WTC11 (cell line): ENCODE measurements at regions not wholly inside any gene's neighbourhood (a gene's known extent, or its start where the extent isn't known, plus 50 kb on each side); places are given as distances from the start of the nearest gene placed in this dataset.

Experiments used
- ATAC-seq: fragments of 200-7000 bp; cut with Tn5 transposase; 2 replicates; pipeline ENCODE4 v1.10.0; 2021; ENCODE audit warnings: mild to moderate bottlenecking, moderate library complexity
- CTCF ChIA-PET: fragments of 300-600 bp; sonication (Branson Sonifier 250); formaldehyde crosslinking; loops from one replicate; lab custom pipeline; 2021; ENCODE audit warnings: antibody characterized with exemption; lab: Charles Lee
- POLR2A ChIA-PET: fragments of 350-600 bp; sonication (Branson Sonifier 250); formaldehyde crosslinking; loops from one replicate; lab custom pipeline; 2021; ENCODE audit warnings: antibody characterized with exemption; lab: Charles Lee
- DNase-seq: peaks from one replicate; pipeline ENCODE4 v3.0.0; 2021; ENCODE audit warnings: low spot score
- H3K27ac Mint-ChIP-seq: 2 replicates; pipeline ENCODE4 v1.8.0; 2021; ENCODE audit warnings: mixed read lengths
- H3K27me3 Mint-ChIP-seq: 2 replicates; pipeline ENCODE4 v1.8.0; 2021; ENCODE audit warnings: low read depth, mild to moderate bottlenecking, moderate library complexity, mixed read lengths
- H3K36me3 Mint-ChIP-seq: 2 replicates; pipeline ENCODE4 v1.8.0; 2021; ENCODE audit warnings: mixed read lengths
- H3K4me1 Mint-ChIP-seq: 2 replicates; pipeline ENCODE4 v1.8.0; 2022; ENCODE audit warnings: mixed read lengths
- H3K4me3 Mint-ChIP-seq: 2 replicates; pipeline ENCODE4 v1.8.0; 2021; ENCODE audit warnings: mild to moderate bottlenecking, moderate library complexity, mixed read lengths
- H3K9me3 Mint-ChIP-seq: 2 replicates; pipeline ENCODE4 v1.8.0; 2021; ENCODE audit warnings: mixed read lengths
- EMX1 ChIP-seq: fragments of 250-450 bp; sonication (Bioruptor Pico); IDR thresholded peaks from 2 replicates; pipeline ENCODE4 v1.8.0; 2021; ENCODE audit warnings: mild to moderate bottlenecking
- ESRRA ChIP-seq: sonication (generic); formaldehyde crosslinking; IDR thresholded peaks from 2 replicates; pipeline ENCODE4 v1.8.1; 2022; ENCODE audit warnings: mild to moderate bottlenecking, missing genetic modification reagents, borderline replicate concordance
- ETV6 ChIP-seq: sonication (generic); formaldehyde crosslinking; IDR thresholded peaks from 2 replicates; pipeline ENCODE4 v1.8.1; 2022; ENCODE audit warnings: mild to moderate bottlenecking, missing genetic modification reagents
- GABPB1 ChIP-seq: sonication (generic); formaldehyde crosslinking; IDR thresholded peaks from 2 replicates; pipeline ENCODE4 v1.8.1; 2023; ENCODE audit warnings: mild to moderate bottlenecking, missing genetic modification reagents
- GRHL2 ChIP-seq: fragments of 250-450 bp; sonication (Bioruptor Pico); IDR thresholded peaks from 2 replicates; pipeline ENCODE4 v1.8.0; 2022; ENCODE audit warnings: mild to moderate bottlenecking, moderate library complexity; ENCODE audit not compliant: insufficient replicate concordance, severe bottlenecking
- KAT7 ChIP-seq: sonication (generic); formaldehyde crosslinking; IDR thresholded peaks from 2 replicates; pipeline ENCODE4 v1.8.1; 2023; ENCODE audit warnings: missing genetic modification reagents, mild to moderate bottlenecking, borderline replicate concordance
- NFYB ChIP-seq: sonication (generic); formaldehyde crosslinking; conservative IDR thresholded peaks from 2 replicates; pipeline ENCODE4 v1.8.0; 2022; ENCODE audit warnings: low read depth, missing genetic modification reagents
- ZNF232 ChIP-seq: sonication (generic); formaldehyde crosslinking; IDR thresholded peaks from 2 replicates; pipeline ENCODE4 v1.8.0; 2022; ENCODE audit warnings: mild to moderate bottlenecking, missing genetic modification reagents
- ZNF317 ChIP-seq: sonication (generic); formaldehyde crosslinking; IDR thresholded peaks from 2 replicates; pipeline ENCODE4 v1.8.1; 2023; ENCODE audit warnings: low read depth, mild to moderate bottlenecking, moderate library complexity, missing genetic modification reagents, borderline replicate concordance
- TF ChIP-seq, protein P1 (sequence below): sonication (generic); formaldehyde crosslinking; IDR thresholded peaks from 2 replicates; pipeline ENCODE4 v1.8.1; 2022; ENCODE audit warnings: low read depth, mild to moderate bottlenecking, moderate library complexity, missing genetic modification reagents, borderline replicate concordance
- TF ChIP-seq, protein P2 (sequence below): sonication (generic); formaldehyde crosslinking; IDR thresholded peaks from 2 replicates; pipeline ENCODE4 v1.8.1; 2023; ENCODE audit warnings: mild to moderate bottlenecking, missing genetic modification reagents
- TF ChIP-seq, protein P3 (sequence below): sonication (generic); formaldehyde crosslinking; IDR thresholded peaks from 2 replicates; pipeline ENCODE4 v1.8.1; 2022; ENCODE audit warnings: missing genetic modification reagents, borderline replicate concordance
- TF ChIP-seq, protein P4 (sequence below): sonication (generic); formaldehyde crosslinking; IDR thresholded peaks from 2 replicates; pipeline ENCODE4 v1.8.0; 2022; ENCODE audit warnings: mild to moderate bottlenecking, missing genetic modification reagents
- TF ChIP-seq, protein P5 (sequence below): sonication (generic); formaldehyde crosslinking; conservative IDR thresholded peaks from 2 replicates; pipeline ENCODE4 v1.8.1; 2022; ENCODE audit warnings: mild to moderate bottlenecking, missing genetic modification reagents
- TF ChIP-seq, protein P6 (sequence below): sonication (generic); formaldehyde crosslinking; IDR thresholded peaks from 2 replicates; pipeline ENCODE4 v1.8.0; 2023; ENCODE audit warnings: mild to moderate bottlenecking, missing genetic modification reagents
- TF ChIP-seq, protein P7 (sequence below): sonication (generic); formaldehyde crosslinking; IDR thresholded peaks from 2 replicates; pipeline ENCODE4 v1.8.1; 2023; ENCODE audit warnings: mild to moderate bottlenecking, missing genetic modification reagents, moderate library complexity

DNA sequence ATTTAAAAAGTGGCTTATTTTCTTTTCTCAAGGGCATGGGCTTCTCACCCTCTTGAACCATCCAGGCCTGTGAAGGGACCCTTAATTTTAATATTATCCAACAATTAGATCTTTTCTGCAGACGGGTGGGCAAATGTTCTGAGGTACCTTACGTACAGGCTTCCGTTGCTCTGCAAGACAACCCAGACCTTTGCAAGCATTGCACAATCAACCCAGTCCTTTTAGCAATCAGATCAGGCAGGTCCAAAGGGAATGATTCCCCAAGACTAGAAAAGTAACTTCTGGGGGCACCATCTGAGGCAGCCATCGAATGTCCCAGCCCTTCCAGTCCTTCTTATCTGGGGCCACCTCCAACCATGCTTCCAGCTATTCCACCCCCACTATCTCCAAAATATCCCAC is 67.3 kb upstream of the TACR3 start:
- DNase-seq (no peak), ATAC-seq (no peak)
- TF ChIP-seq, protein P1, sequence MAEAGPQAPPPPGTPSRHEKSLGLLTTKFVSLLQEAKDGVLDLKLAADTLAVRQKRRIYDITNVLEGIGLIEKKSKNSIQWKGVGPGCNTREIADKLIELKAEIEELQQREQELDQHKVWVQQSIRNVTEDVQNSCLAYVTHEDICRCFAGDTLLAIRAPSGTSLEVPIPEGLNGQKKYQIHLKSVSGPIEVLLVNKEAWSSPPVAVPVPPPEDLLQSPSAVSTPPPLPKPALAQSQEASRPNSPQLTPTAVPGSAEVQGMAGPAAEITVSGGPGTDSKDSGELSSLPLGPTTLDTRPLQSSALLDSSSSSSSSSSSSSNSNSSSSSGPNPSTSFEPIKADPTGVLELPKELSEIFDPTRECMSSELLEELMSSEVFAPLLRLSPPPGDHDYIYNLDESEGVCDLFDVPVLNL (CRISPR knock-in tag), result no peak
- TF ChIP-seq ZNF232 (CRISPR knock-in tag), result no peak
- TF ChIP-seq, protein P2, sequence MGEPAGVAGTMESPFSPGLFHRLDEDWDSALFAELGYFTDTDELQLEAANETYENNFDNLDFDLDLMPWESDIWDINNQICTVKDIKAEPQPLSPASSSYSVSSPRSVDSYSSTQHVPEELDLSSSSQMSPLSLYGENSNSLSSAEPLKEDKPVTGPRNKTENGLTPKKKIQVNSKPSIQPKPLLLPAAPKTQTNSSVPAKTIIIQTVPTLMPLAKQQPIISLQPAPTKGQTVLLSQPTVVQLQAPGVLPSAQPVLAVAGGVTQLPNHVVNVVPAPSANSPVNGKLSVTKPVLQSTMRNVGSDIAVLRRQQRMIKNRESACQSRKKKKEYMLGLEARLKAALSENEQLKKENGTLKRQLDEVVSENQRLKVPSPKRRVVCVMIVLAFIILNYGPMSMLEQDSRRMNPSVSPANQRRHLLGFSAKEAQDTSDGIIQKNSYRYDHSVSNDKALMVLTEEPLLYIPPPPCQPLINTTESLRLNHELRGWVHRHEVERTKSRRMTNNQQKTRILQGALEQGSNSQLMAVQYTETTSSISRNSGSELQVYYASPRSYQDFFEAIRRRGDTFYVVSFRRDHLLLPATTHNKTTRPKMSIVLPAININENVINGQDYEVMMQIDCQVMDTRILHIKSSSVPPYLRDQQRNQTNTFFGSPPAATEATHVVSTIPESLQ (CRISPR knock-in tag), result no peak
- no peak for TF ChIP-seq GABPB1
- TF ChIP-seq, protein P3, sequence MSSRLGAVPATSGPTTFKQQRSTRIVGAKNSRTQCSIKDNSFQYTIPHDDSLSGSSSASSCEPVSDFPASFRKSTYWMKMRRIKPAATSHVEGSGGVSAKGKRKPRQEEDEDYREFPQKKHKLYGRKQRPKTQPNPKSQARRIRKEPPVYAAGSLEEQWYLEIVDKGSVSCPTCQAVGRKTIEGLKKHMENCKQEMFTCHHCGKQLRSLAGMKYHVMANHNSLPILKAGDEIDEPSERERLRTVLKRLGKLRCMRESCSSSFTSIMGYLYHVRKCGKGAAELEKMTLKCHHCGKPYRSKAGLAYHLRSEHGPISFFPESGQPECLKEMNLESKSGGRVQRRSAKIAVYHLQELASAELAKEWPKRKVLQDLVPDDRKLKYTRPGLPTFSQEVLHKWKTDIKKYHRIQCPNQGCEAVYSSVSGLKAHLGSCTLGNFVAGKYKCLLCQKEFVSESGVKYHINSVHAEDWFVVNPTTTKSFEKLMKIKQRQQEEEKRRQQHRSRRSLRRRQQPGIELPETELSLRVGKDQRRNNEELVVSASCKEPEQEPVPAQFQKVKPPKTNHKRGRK, result no peak
- peaks cover 36% of the 10 kb centered on the region for H3K9me3 Mint-ChIP-seq
- ChIA-PET POLR2A (no interaction called here), CTCF (interaction anchor here (1.6 kb wide), 1 partner anchor 582 kb away, joined by 6 read pairs; no protein-coding TSS in a partner anchor)
- no peaks in the 10 kb centered on the region for H3K27me3 Mint-ChIP-seq
- H3K27ac Mint-ChIP-seq, result no peak overlapping the region
- H3K36me3 Mint-ChIP-seq, result peaks cover 34% of the 10 kb centered on the region
- H3K4me1 Mint-ChIP-seq, result 0 out of 2 replicates have a peak, but pooled peaks cover 3% of the 10 kb centered on the region
- H3K4me3 Mint-ChIP-seq, result no peak overlapping the region

DNA sequence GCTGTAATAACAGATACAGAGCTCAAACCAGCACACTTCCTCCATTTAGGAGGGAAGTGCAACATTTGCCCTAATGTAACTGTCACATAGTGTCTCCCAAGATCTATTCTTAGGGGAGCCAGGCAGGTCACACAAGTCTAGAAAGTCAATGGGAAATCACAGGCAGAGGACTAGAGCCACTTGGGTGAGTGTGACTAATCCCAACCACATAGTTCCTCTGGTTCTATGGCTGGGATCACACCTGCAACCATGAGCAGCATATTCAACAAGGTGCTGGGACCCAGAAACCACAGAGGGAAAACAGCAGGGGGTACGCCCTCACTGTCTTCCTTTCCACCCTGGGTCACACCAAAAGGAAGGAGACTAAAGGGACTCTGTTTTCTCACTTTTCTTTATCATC is 66.8 kb upstream of the TACR3 start:
- H3K27me3 Mint-ChIP-seq, result no peaks in the 10 kb centered on the region
- DNase-seq, result no peak
- ChIA-PET POLR2A (no interaction called here), CTCF (interaction anchor here (0.7 to 1.6 kb wide), 5 partner anchors 67 to 687 kb away, joined by 3 to 6 read pairs (median 5); partner anchors contain the start of genes BDH2 and TACR3)
- peaks cover 29% of the 10 kb centered on the region for H3K36me3 Mint-ChIP-seq
- H3K4me3 Mint-ChIP-seq, result no peak overlapping the region
- H3K4me1 Mint-ChIP-seq, result 0 out of 2 replicates have a peak, but pooled peaks cover 3% of the 10 kb centered on the region
- H3K27ac Mint-ChIP-seq, result no peak overlapping the region
- no peak for ATAC-seq
- TF ChIP-seq NFYB (CRISPR knock-in tag) (no peak), KAT7 (no peak), EMX1 (CRISPR knock-in tag) (no peak), ETV6 (CRISPR knock-in tag) (no peak), ZNF317 (CRISPR knock-in tag) (no peak), ESRRA (CRISPR knock-in tag) (no peak), GRHL2 (no peak)
- TF ChIP-seq, protein P4, sequence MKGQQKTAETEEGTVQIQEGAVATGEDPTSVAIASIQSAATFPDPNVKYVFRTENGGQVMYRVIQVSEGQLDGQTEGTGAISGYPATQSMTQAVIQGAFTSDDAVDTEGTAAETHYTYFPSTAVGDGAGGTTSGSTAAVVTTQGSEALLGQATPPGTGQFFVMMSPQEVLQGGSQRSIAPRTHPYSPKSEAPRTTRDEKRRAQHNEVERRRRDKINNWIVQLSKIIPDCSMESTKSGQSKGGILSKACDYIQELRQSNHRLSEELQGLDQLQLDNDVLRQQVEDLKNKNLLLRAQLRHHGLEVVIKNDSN (CRISPR knock-in tag), result no peak
- TF ChIP-seq, protein P5, sequence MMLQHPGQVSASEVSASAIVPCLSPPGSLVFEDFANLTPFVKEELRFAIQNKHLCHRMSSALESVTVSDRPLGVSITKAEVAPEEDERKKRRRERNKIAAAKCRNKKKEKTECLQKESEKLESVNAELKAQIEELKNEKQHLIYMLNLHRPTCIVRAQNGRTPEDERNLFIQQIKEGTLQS (CRISPR knock-in tag), result no peak
- TF ChIP-seq, protein P6, sequence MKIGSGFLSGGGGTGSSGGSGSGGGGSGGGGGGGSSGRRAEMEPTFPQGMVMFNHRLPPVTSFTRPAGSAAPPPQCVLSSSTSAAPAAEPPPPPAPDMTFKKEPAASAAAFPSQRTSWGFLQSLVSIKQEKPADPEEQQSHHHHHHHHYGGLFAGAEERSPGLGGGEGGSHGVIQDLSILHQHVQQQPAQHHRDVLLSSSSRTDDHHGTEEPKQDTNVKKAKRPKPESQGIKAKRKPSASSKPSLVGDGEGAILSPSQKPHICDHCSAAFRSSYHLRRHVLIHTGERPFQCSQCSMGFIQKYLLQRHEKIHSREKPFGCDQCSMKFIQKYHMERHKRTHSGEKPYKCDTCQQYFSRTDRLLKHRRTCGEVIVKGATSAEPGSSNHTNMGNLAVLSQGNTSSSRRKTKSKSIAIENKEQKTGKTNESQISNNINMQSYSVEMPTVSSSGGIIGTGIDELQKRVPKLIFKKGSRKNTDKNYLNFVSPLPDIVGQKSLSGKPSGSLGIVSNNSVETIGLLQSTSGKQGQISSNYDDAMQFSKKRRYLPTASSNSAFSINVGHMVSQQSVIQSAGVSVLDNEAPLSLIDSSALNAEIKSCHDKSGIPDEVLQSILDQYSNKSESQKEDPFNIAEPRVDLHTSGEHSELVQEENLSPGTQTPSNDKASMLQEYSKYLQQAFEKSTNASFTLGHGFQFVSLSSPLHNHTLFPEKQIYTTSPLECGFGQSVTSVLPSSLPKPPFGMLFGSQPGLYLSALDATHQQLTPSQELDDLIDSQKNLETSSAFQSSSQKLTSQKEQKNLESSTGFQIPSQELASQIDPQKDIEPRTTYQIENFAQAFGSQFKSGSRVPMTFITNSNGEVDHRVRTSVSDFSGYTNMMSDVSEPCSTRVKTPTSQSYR, result no peak
- TF ChIP-seq, protein P7, sequence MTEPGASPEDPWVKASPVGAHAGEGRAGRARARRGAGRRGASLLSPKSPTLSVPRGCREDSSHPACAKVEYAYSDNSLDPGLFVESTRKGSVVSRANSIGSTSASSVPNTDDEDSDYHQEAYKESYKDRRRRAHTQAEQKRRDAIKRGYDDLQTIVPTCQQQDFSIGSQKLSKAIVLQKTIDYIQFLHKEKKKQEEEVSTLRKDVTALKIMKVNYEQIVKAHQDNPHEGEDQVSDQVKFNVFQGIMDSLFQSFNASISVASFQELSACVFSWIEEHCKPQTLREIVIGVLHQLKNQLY (CRISPR knock-in tag), result no peak
- H3K9me3 Mint-ChIP-seq, result peaks cover 31% of the 10 kb centered on the region
